ENCODE measurements at regions not wholly inside any gene's neighbourhood (a gene's known extent, or its start where the extent isn't known, plus 50 kb on each side); places are given as distances from the start of the nearest gene placed in this dataset.

DNA sequence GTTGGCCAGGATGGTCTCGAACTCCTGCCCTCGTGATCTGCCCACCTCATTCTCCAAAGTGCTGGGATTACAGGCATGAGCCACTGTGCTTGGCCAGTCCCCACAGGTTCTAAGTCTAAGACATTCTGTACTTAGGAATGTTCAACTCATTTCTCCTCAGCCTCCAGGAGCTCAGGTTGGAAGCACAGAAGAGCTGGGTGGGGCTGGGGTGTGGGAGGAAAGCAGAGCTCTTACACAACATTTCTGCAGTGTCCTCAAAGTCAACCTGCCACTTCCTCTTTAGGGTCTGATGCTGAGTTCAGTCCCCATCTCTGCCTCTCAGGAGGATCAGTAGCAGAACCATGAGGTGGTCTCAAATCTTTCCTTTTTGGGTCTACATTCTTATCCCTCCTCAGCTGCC is 75.5 kb downstream of the MRPL46 start:
- FAIRE-seq (no peak), DNase-seq (ENCODE audit: insufficient read length, low spot score) (no peak)
- TF ChIP-seq, protein P1, sequence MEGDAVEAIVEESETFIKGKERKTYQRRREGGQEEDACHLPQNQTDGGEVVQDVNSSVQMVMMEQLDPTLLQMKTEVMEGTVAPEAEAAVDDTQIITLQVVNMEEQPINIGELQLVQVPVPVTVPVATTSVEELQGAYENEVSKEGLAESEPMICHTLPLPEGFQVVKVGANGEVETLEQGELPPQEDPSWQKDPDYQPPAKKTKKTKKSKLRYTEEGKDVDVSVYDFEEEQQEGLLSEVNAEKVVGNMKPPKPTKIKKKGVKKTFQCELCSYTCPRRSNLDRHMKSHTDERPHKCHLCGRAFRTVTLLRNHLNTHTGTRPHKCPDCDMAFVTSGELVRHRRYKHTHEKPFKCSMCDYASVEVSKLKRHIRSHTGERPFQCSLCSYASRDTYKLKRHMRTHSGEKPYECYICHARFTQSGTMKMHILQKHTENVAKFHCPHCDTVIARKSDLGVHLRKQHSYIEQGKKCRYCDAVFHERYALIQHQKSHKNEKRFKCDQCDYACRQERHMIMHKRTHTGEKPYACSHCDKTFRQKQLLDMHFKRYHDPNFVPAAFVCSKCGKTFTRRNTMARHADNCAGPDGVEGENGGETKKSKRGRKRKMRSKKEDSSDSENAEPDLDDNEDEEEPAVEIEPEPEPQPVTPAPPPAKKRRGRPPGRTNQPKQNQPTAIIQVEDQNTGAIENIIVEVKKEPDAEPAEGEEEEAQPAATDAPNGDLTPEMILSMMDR (IDR thresholded peaks at IDR 0.05; ENCODE audit: insufficient read depth, missing control alignments), result no peak

DNA sequence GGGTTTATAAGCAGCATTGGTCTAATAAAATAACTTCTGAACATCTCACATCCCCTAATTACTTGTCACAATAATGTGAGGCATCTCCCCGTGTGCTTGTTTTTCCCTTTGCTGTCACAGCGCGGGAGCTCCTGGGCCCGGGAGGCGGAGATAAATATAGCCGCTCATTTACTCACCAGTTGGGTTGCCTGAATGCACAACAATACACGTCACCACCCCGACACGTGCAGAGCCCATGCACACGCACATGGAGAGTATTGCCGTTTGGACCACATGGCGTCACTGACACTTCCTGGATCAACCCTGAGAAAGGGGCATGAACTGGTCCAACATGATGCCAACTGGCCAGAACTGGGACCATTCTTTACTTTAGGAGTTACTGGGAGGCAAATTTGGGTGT is 76.2 kb downstream of the MRPL46 start:
- DNase-seq (ENCODE audit: insufficient read length, low spot score) (no peak), FAIRE-seq (no peak)
- TF ChIP-seq, protein P1 (IDR thresholded peaks at IDR 0.05; ENCODE audit: insufficient read depth, missing control alignments), result no peak

DNA sequence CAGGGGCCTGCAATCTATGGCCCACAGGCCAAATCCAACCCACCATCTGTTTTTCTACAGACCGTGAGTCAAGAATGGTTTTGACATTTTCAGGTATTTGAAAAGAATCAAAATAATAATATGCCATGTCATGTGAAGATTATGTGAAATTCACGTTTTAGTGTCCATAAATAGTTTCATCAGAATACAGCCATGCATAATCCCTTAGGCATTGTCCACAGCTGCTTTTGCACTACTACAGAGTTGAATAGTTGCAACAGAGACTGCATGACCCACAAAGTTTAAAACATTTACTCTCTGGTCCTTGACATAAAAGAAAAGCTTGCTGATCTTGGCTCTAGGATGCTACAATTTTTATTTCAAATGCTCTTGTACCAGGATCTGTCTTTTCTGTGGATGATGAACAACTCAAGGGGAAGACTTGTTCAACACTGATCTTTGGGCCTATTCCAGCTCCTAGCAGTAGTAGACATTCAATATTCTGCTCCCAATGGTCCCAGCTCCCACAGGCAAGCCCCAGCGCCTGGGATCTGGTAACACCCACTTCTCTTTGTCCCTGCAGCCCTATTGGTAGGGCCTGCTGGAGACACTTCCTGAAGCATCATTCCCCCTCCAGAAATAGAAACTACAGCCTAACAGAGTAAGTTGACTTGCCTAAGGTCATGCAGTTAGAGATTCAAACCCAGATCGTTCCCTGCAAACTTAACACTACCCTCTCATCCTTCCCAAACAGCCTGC is 76.9 kb downstream of the MRPL46 start:
- TF ChIP-seq, protein P1 (IDR thresholded peaks at IDR 0.05; ENCODE audit: insufficient read depth, missing control alignments), result no peak
- DNase-seq (ENCODE audit: insufficient read length, low spot score) (no peak), FAIRE-seq (no peak)

DNA sequence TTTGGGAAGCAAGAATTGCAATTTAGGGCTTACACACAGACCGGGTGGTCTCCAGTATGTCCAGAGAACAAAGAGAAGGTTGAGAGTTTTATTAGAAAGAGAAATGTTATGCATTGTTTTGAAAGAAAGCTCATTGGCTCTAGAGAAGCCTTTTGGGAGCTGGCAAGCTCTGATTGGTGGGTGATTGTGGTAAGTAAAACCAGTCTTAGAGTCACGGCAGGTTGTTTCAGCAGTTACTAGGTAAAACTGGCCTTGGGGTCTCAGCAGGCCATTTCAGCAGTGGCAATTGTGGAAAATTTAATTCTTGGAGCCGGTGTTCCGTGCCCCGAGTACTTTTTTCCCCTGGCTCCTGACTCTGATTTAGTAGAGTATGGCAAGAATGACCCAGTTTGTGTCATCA is 78.1 kb downstream of the MRPL46 start:
- TF ChIP-seq, protein P1 (IDR thresholded peaks at IDR 0.05; ENCODE audit: insufficient read depth, missing control alignments), result no peak
- DNase-seq (ENCODE audit: insufficient read length, low spot score) (no peak), FAIRE-seq (no peak)

DNA sequence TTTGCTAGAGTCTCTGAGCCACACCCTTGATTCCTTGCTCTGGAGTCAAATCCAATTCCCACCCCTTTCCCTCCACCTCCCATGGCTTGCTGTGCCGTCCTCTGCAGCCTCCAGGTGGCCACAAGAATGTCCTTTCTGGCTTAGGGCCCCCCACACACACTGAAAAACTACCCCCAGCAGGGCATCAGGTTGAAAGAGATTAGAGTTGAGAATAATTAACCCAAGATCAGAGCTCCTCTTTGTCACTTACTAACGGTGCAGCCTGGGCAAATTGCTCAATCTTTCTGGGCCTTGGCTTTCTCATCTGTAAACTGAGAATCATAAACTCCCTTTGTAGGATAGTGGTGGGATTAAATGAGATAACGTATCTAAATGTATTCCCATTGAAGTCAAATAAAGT is 78.5 kb downstream of the MRPL46 start:
- DNase-seq (ENCODE audit: insufficient read length, low spot score) (no peak), FAIRE-seq (no peak)
- TF ChIP-seq, protein P1 (IDR thresholded peaks at IDR 0.05; ENCODE audit: insufficient read depth, missing control alignments), result no peak

DNA sequence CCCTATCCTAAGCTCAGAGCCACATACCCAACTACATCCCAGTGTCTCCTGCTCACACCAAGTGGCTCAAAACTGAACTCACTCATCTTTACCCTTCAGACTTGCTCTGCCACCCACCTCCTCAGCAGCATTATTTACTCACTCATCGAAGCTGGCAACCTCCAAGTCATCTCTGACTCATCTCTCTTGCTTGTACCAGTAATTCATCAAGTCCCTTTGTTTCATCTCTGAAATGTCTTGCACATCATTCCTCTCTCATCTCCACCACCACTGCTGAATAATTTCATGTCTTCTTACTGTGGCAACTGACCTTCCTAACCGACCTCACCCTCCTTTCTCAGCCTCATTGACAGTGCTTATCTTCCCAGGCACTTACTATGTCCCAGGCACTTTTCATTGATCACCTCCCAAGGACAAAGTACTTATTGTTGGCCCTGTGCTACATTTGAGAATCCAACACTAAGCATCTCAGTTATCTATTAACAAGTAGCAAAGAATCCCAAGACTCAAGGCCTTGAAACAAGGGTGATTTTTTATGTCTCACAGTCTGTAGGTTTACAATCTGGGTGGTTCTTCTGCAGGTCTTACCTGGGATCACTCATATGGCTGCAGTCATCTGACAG is 82.0 kb downstream of the MRPL46 start:
- TF ChIP-seq, protein P1 (IDR thresholded peaks at IDR 0.05; ENCODE audit: insufficient read depth, missing control alignments), result no peak
- FAIRE-seq (no peak), DNase-seq (ENCODE audit: insufficient read length, low spot score) (no peak)

DNA sequence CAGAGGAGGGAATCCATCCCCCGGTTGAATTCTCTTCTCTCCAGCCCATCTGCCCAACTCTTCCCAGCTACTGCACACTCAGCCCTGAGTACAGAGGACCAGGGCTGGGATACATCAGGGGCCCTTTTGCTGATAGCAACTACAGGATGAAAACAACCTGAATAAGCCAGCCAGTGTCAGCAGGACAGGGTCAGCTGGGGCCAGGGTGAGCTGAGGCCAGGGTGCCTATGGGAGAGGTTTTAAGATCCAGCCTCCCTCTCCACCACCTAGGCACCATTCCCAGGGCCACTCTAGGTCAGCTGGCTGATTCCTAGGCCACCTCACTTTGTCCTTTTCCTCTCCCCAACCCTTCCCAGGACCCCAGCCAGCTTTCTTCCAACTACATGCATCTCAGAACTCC is 83.8 kb downstream of the MRPL46 start:
- TF ChIP-seq, protein P1 (IDR thresholded peaks at IDR 0.05; ENCODE audit: insufficient read depth, missing control alignments), result no peak

More for the DNA sequence above, 83.8 kb downstream of the MRPL46 start:
- no peak for FAIRE-seq
- no peak for DNase-seq (ENCODE audit: insufficient read length, low spot score)
